Neural cell (in vitro differentiated cells): ENCODE measurements at regions not wholly inside any gene's neighbourhood (a gene's known extent, or its start where the extent isn't known, plus 50 kb on each side); places are given as distances from the start of the nearest gene placed in this dataset.

Experiments used
- H2AFZ ChIP-seq: fragments of 200-600, 300-800 bp; sonication (generic), shearing (Covaris generic); 2 replicates; pipeline ENCODE4 v1.6.0; 2014; ENCODE audit warnings: low read depth, mild to moderate bottlenecking, antibody characterized with exemption, low read length, moderate library complexity
- H3F3A ChIP-seq: fragments of 200-600 bp; shearing (Covaris generic); 2 replicates; pipeline ENCODE4 v1.6.1; 2016; ENCODE audit warnings: mild to moderate bottlenecking, moderate library complexity, mixed read lengths, antibody characterized with exemption, low read length; ENCODE audit not compliant: insufficient read depth, poor library complexity, severe bottlenecking
- H3K27ac ChIP-seq: fragments of 200-600, 300-800 bp; sonication (generic), shearing (Covaris generic); 2 replicates; pipeline ENCODE4 v1.5.1; 2014; ENCODE audit warnings: mild to moderate bottlenecking, low read length, moderate library complexity
- H3K27me3 ChIP-seq: fragments of 300-800, 200-600 bp; sonication (generic), shearing (Covaris generic); 2 replicates; pipeline ENCODE4 v1.6.0; 2014; ENCODE audit warnings: mild to moderate bottlenecking, low read depth, low read length, moderate library complexity; ENCODE audit not compliant: insufficient read depth
- H3K36me3 ChIP-seq: fragments of 300-800, 200-600 bp; sonication (generic), shearing (Covaris generic); 2 replicates; pipeline ENCODE4 v1.5.1; 2014; ENCODE audit warnings: mild to moderate bottlenecking, antibody characterized with exemption, low read length, moderate library complexity; ENCODE audit not compliant: insufficient read depth
- H3K4me2 ChIP-seq: fragments of 300-800, 200-600 bp; sonication (generic), shearing (Covaris generic); 2 replicates; pipeline ENCODE4 v1.6.0; 2014; ENCODE audit warnings: mild to moderate bottlenecking, low read length
- H3K4me3 ChIP-seq: fragments of 300-800, 200-600 bp; sonication (generic), shearing (Covaris generic); 2 replicates; pipeline ENCODE4 v1.5.1; 2014; ENCODE audit warnings: mild to moderate bottlenecking, low read length, moderate library complexity
- H3K79me2 ChIP-seq: fragments of 200-600 bp; shearing (Covaris generic); replicated peaks from 2 replicates; pipeline ENCODE4 v1.6.0; 2014; ENCODE audit warnings: mild to moderate bottlenecking, low read length, moderate library complexity; ENCODE audit not compliant: insufficient read depth
- H3K9ac ChIP-seq: fragments of 300-800, 200-600 bp; sonication (generic), shearing (Covaris generic); 2 replicates; pipeline ENCODE4 v1.6.1; 2016; ENCODE audit warnings: mild to moderate bottlenecking, low read length, mixed read lengths
- H3K9me2 ChIP-seq: fragments of 200-600 bp; shearing (Covaris generic); 2 replicates; pipeline ENCODE4 v1.6.1; 2016; ENCODE audit warnings: mild to moderate bottlenecking, low read length, mixed read lengths; ENCODE audit not compliant: insufficient read depth
- H3K9me3 ChIP-seq: fragments of 200-600, 300-800 bp; sonication (generic), shearing (Covaris generic); 2 replicates; pipeline ENCODE4 v1.6.1; 2016; ENCODE audit warnings: mild to moderate bottlenecking, mixed run types, low read length, moderate library complexity, mixed read lengths
- H4K20me1 ChIP-seq: fragments of 200-600 bp; shearing (Covaris generic); 2 replicates; pipeline ENCODE4 v1.6.1; 2016; ENCODE audit warnings: mild to moderate bottlenecking, mixed run types; ENCODE audit not compliant: insufficient read depth
- CTCF ChIP-seq: fragments of 450-650 bp; IDR thresholded peaks from 2 replicates; pipeline ENCODE4 v1.5.1; 2014; ENCODE audit warnings: antibody characterized with exemption, mild to moderate bottlenecking, moderate library complexity; ENCODE audit not compliant: poor library complexity, severe bottlenecking
- EP300 ChIP-seq: fragments of 450-650 bp; conservative IDR thresholded peaks from 2 replicates; pipeline ENCODE4 v1.6.1; 2014; ENCODE audit warnings: antibody characterized with exemption, mild to moderate bottlenecking, moderate library complexity; ENCODE audit not compliant: poor library complexity, severe bottlenecking
- EZH2 ChIP-seq: fragments of 200-600, 300-800 bp; shearing (Covaris generic), sonication (generic); IDR thresholded peaks from 2 replicates; pipeline ENCODE4 v1.6.1; 2014; ENCODE audit warnings: antibody characterized with exemption, low read length, borderline replicate concordance, mild to moderate bottlenecking; ENCODE audit not compliant: insufficient read depth, poor library complexity, severe bottlenecking
- MXI1 ChIP-seq: fragments of 450-650 bp; conservative IDR thresholded peaks from 2 replicates; pipeline ENCODE4 v1.6.1; 2014; ENCODE audit warnings: antibody characterized with exemption, mild to moderate bottlenecking; ENCODE audit not compliant: poor library complexity, severe bottlenecking
- POLR2AphosphoS5 ChIP-seq: IDR thresholded peaks from 2 replicates; pipeline ENCODE4 v1.6.1; 2012
- RAD21 ChIP-seq: fragments of 450-650 bp; conservative IDR thresholded peaks from 2 replicates; pipeline ENCODE4 v1.6.1; 2014; ENCODE audit warnings: antibody characterized with exemption, mild to moderate bottlenecking, moderate library complexity
- REST ChIP-seq: IDR thresholded peaks from 2 replicates; pipeline ENCODE4 v1.6.1; 2012; ENCODE audit warnings: borderline replicate concordance
- SMC3 ChIP-seq: fragments of 450-650 bp; conservative IDR thresholded peaks from 2 replicates; pipeline ENCODE4 v1.6.1; 2014; ENCODE audit warnings: antibody characterized with exemption, mild to moderate bottlenecking, moderate library complexity; ENCODE audit not compliant: poor library complexity
- TAF1 ChIP-seq: IDR thresholded peaks from 2 replicates; pipeline ENCODE4 v1.6.1; 2012; ENCODE audit warnings: low read depth

- Histone ChIP-seq H3K9me2 (no peaks in the 10 kb centered on the region), H3K36me3 (no peaks in the 10 kb centered on the region), H3K27me3 (no peaks in the 10 kb centered on the region), H3K27ac (no peak overlapping the region), H3K9ac (no peak overlapping the region), H4K20me1 (no peaks in the 10 kb centered on the region), H3K79me2 (no peaks in the 10 kb centered on the region), H3F3A (no peaks in the 10 kb centered on the region), H3K4me2 (no peak overlapping the region), H2AFZ (no peak overlapping the region), H3K9me3 (no peaks in the 10 kb centered on the region), H3K4me3 (no peak overlapping the region)
- TF ChIP-seq MXI1: no peak
- no peak for TF ChIP-seq REST
- TF ChIP-seq CTCF: no peak
- no peak for TF ChIP-seq RAD21
- TF ChIP-seq POLR2AphosphoS5: no peak
- no peak for TF ChIP-seq SMC3
- no peak for TF ChIP-seq EZH2
- TF ChIP-seq EP300: no peak
- no peak for TF ChIP-seq TAF1
Measured at GRCh38 chr6:97697456-97697855, 414.4 kb upstream of the MMS22L start.

GRCh38 chr6:97701801-97702200, 418.8 kb upstream of the MMS22L start:
- no peaks in the 10 kb centered on the region for H3K27me3 ChIP-seq
- H3F3A ChIP-seq: no peaks in the 10 kb centered on the region
- no peaks in the 10 kb centered on the region for H3K9me3 ChIP-seq
- H3K36me3 ChIP-seq: no peaks in the 10 kb centered on the region
- no peaks in the 10 kb centered on the region for H4K20me1 ChIP-seq
- H3K4me3 ChIP-seq: no peak overlapping the region
- H3K9me2 ChIP-seq: no peaks in the 10 kb centered on the region
- no peak overlapping the region for H3K4me2 ChIP-seq
- H3K79me2 ChIP-seq: no peaks in the 10 kb centered on the region
- no peak overlapping the region for H3K9ac ChIP-seq
- H2AFZ ChIP-seq: no peak overlapping the region
- no peak for TF ChIP-seq EZH2
- TF ChIP-seq CTCF: no peak
- TF ChIP-seq EP300: no peak
- TF ChIP-seq SMC3: no peak
- no peak for TF ChIP-seq REST
- no peak for TF ChIP-seq TAF1
- no peak for TF ChIP-seq RAD21
- no peak for TF ChIP-seq MXI1
- no peak for TF ChIP-seq POLR2AphosphoS5
- no peak overlapping the region for H3K27ac ChIP-seq
